Endothelial cell of hepatic sinusoid (primary cell): ENCODE measurements at regions not wholly inside any gene's neighbourhood (a gene's known extent, or its start where the extent isn't known, plus 50 kb on each side); places are given as distances from the start of the nearest gene placed in this dataset.

Experiments used
- in situ Hi-C: cut with HindIII; loops from 2 replicates; pipeline ENCODE4 v1.10.0; 2017; ENCODE audit warnings: low sequenced_read_pairs

GRCh38 chr1:232263452-232263851 is 366.5 kb downstream of the SIPA1L2 start:
- in situ Hi-C loops, result no loop called here

GRCh38 chr1:232262991-232263390 is 366.9 kb downstream of the SIPA1L2 start:
- in situ Hi-C loops, result no loop called here

GRCh38 chr1:232260861-232261260 is 369.1 kb downstream of the SIPA1L2 start:
- in situ Hi-C loops, result no loop called here

GRCh38 chr1:232260045-232260444 is 369.9 kb downstream of the SIPA1L2 start:
- in situ Hi-C loops, result no loop called here

- in situ Hi-C loops, result no loop called here
These were observed 370.6 kb downstream of the SIPA1L2 start for GRCh38 chr1:232259333-232259732.

GRCh38 chr1:232252546-232253118 is 377.3 kb downstream of the SIPA1L2 start:
- in situ Hi-C loops, result no loop called here

- in situ Hi-C loops, result no loop called here
These were observed 379.1 kb downstream of the SIPA1L2 start for GRCh38 chr1:232250838-232251237.

- in situ Hi-C loops, result no loop called here
These were observed 379.8 kb downstream of the SIPA1L2 start for GRCh38 chr1:232249861-232250777.

GRCh38 chr1:232249339-232249738 is 380.6 kb downstream of the SIPA1L2 start:
- in situ Hi-C loops, result no loop called here

GRCh38 chr1:232248276-232248820 is 381.6 kb downstream of the SIPA1L2 start:
- in situ Hi-C loops, result no loop called here

GRCh38 chr1:232247669-232248068 is 382.3 kb downstream of the SIPA1L2 start:
- in situ Hi-C loops, result no loop called here

GRCh38 chr1:232244426-232244825 is 385.5 kb downstream of the SIPA1L2 start:
- in situ Hi-C loops, result no loop called here

GRCh38 chr1:232239998-232240397 is 389.9 kb downstream of the SIPA1L2 start:
- in situ Hi-C loops, result no loop called here

GRCh38 chr1:232239522-232239921 is 390.4 kb downstream of the SIPA1L2 start:
- in situ Hi-C loops, result no loop called here

- in situ Hi-C loops, result no loop called here
These were observed 391.9 kb downstream of the SIPA1L2 start for GRCh38 chr1:232238009-232238408.

- in situ Hi-C loops, result loop anchor here (5.0 kb wide), 2 partner anchors 35 to 45 kb away; no protein-coding TSS in a partner anchor
These were observed 402.6 kb downstream of the SIPA1L2 start for GRCh38 chr1:232227306-232227705.

GRCh38 chr1:232226197-232226712 is 403.7 kb downstream of the SIPA1L2 start:
- in situ Hi-C loops, result loop anchor here (5.0 kb wide), 2 partner anchors 34 to 46 kb away; no protein-coding TSS in a partner anchor

GRCh38 chr1:232225336-232226131 is 404.4 kb downstream of the SIPA1L2 start:
- in situ Hi-C loops, result loop anchor here (5.0 kb wide), 2 partner anchors 33 to 47 kb away; no protein-coding TSS in a partner anchor

GRCh38 chr1:232223887-232224286 is 406.0 kb downstream of the SIPA1L2 start:
- in situ Hi-C loops, result no loop called here

GRCh38 chr1:232223183-232223708 is 406.7 kb downstream of the SIPA1L2 start:
- in situ Hi-C loops, result no loop called here
